GM23338 (cell line): ENCODE measurements at regions not wholly inside any gene's neighbourhood (a gene's known extent, or its start where the extent isn't known, plus 50 kb on each side); places are given as distances from the start of the nearest gene placed in this dataset.

Experiments
- ATAC-seq: fragments of 200-7000 bp; cut with Tn5 transposase; 3 replicates; pipeline ENCODE4 v1.9.1; 2020
- DNase-seq: peaks from one replicate; pipeline ENCODE4 v3.0.0-alpha.2; 2015; ENCODE audit warnings: low spot score
- H2AFZ ChIP-seq: fragments of 200-600 bp; sonication (generic); 2 replicates; pipeline ENCODE4 v1.8.0; 2016; ENCODE audit warnings: antibody characterized with exemption, mild to moderate bottlenecking, moderate library complexity
- H3F3A ChIP-seq: fragments of 200-600 bp; sonication (generic); replicated peaks from 2 replicates; pipeline ENCODE4 v1.8.0; 2017; ENCODE audit warnings: antibody characterized with exemption, mixed run types, low read depth
- H3K27ac ChIP-seq: fragments of 200-600 bp; sonication (generic); 2 replicates; pipeline ENCODE4 v1.6.1; 2016; ENCODE audit warnings: low read depth
- H3K27me3 ChIP-seq: fragments of 200-600 bp; sonication (generic); 2 replicates; pipeline ENCODE4 v1.8.0; 2016; ENCODE audit warnings: mild to moderate bottlenecking, mixed run types, moderate library complexity; ENCODE audit not compliant: insufficient read depth
- H3K36me3 ChIP-seq: fragments of 200-600 bp; sonication (generic); 2 replicates; pipeline ENCODE4 v1.8.0; 2016; ENCODE audit warnings: mild to moderate bottlenecking; ENCODE audit not compliant: insufficient read depth
- H3K4me1 ChIP-seq: fragments of 200-600 bp; sonication (generic); 2 replicates; pipeline ENCODE4 v1.8.0; 2016; ENCODE audit warnings: mild to moderate bottlenecking, moderate library complexity; ENCODE audit not compliant: insufficient read depth
- H3K4me2 ChIP-seq: fragments of 200-600 bp; sonication (generic); 2 replicates; pipeline ENCODE4 v1.7.1; 2017; ENCODE audit warnings: mixed run types
- H3K4me3 ChIP-seq: fragments of 200-600 bp; sonication (generic); 2 replicates; pipeline ENCODE4 v1.6.1; 2016; ENCODE audit warnings: mixed run types
- H3K79me2 ChIP-seq: fragments of 200-600 bp; sonication (generic); replicated peaks from 2 replicates; pipeline ENCODE4 v1.8.0; 2017; ENCODE audit warnings: mild to moderate bottlenecking; ENCODE audit not compliant: insufficient read depth
- H3K9me2 ChIP-seq: fragments of 200-600 bp; sonication (generic); 2 replicates; pipeline ENCODE4 v1.8.0; 2017; ENCODE audit not compliant: insufficient read depth
- H4K20me1 ChIP-seq: fragments of 200-600 bp; sonication (generic); replicated peaks from 2 replicates; pipeline ENCODE4 v1.8.0; 2017; ENCODE audit warnings: mild to moderate bottlenecking; ENCODE audit not compliant: insufficient read depth
- H3K27ac Mint-ChIP-seq: 2 replicates; pipeline ENCODE4 v1.8.0; 2020; ENCODE audit warnings: inconsistent platforms, mild to moderate bottlenecking, moderate library complexity, mixed read lengths
- H3K27me3 Mint-ChIP-seq: 3 replicates; pipeline ENCODE4 v1.8.0; 2022; ENCODE audit warnings: low read depth, mild to moderate bottlenecking, moderate library complexity, mixed read lengths, inconsistent platforms; ENCODE audit not compliant: insufficient read depth, poor library complexity
- H3K36me3 Mint-ChIP-seq: 3 replicates; pipeline ENCODE4 v1.8.0; 2021; ENCODE audit warnings: low read depth, mild to moderate bottlenecking, inconsistent platforms, moderate library complexity, mixed read lengths
- H3K4me1 Mint-ChIP-seq: 3 replicates; pipeline ENCODE4 v1.8.0; 2020; ENCODE audit warnings: mild to moderate bottlenecking, inconsistent platforms, mixed read lengths
- H3K4me3 Mint-ChIP-seq: 3 replicates; pipeline ENCODE4 v1.8.0; 2021; ENCODE audit warnings: moderate library complexity, mild to moderate bottlenecking, inconsistent platforms, mixed read lengths
- H3K9me3 Mint-ChIP-seq: 3 replicates; pipeline ENCODE4 v1.8.0; 2020; ENCODE audit warnings: moderate library complexity, mild to moderate bottlenecking, inconsistent platforms, mixed read lengths
- CREB1 ChIP-seq: fragments of 250-450 bp; sonication (Bioruptor Pico); IDR thresholded peaks from 2 replicates; pipeline ENCODE4 v1.5.0; 2020; ENCODE audit warnings: low read depth, mild to moderate bottlenecking, moderate library complexity
- EZH2 ChIP-seq: fragments of 200-600 bp; sonication (generic); IDR thresholded peaks from one replicate; pipeline ENCODE4 v1.8.0; 2017; ENCODE audit warnings: antibody characterized with exemption, mild to moderate bottlenecking, low read depth; ENCODE audit not compliant: unreplicated experiment
- EZH2phosphoT487 ChIP-seq: fragments of 200-600 bp; sonication (generic); IDR thresholded peaks from one replicate; pipeline ENCODE4 v1.8.1; 2018; ENCODE audit warnings: antibody characterized with exemption; ENCODE audit not compliant: unreplicated experiment
- NANOG ChIP-seq: IDR thresholded peaks from 2 replicates; pipeline ENCODE4 v1.6.1; 2016; ENCODE audit warnings: antibody characterized with exemption, borderline replicate concordance
- POLR2AphosphoS5 ChIP-seq: IDR thresholded peaks from 2 replicates; pipeline ENCODE4 v1.6.1; 2016; ENCODE audit warnings: antibody characterized with exemption, low read depth
- STAT1 ChIP-seq: IDR thresholded peaks from one replicate; pipeline ENCODE4 v1.6.1; 2016; ENCODE audit warnings: antibody characterized with exemption; ENCODE audit not compliant: unreplicated experiment
- ZNF114 ChIP-seq: fragments of 250-450 bp; sonication (Bioruptor Pico); IDR thresholded peaks from 2 replicates; pipeline ENCODE4 v1.5.0; 2020; ENCODE audit warnings: mild to moderate bottlenecking, moderate library complexity
- TF ChIP-seq, protein P1 (sequence below): IDR thresholded peaks from one replicate; pipeline ENCODE4 v1.6.1; 2018; ENCODE audit warnings: antibody characterized with exemption; ENCODE audit not compliant: unreplicated experiment
- TF ChIP-seq, protein P2 (sequence below), 2 experiments: fragments of 200-600 bp in 1 of 2; sonication (generic) in 1 of 2; conservative IDR thresholded peaks; 2 replicates each; pipeline versions ENCODE4 v1.5.1 to v1.6.1; 2016 to 2017; ENCODE audit warnings: antibody characterized with exemption in 2 of 2, low read depth in 2 of 2, mild to moderate bottlenecking in 2 of 2, moderate library complexity in 1 of 2
- TF ChIP-seq, protein P3 (sequence below): IDR thresholded peaks from 2 replicates; pipeline ENCODE4 v1.6.1; 2016; ENCODE audit warnings: antibody characterized with exemption

DNA sequence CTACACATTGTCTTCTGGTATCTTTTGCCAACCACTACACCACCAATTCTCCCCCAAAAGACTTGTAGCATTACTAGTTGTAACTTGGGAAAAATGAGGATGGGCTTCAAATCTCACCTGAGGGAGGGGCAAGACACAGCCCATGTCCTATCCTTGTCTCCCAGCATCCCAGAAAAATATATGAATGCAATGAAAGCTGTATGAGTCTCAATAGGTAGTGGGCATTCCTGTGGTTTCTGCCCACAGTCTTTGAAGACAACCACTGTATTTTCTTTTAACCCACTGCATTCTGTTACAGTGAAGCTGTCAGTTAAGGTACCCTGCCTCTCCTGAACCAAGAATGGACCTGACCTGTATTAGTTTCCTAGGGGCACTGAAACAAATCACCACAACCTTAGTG is 336.2 kb upstream of the TMPO start (continued):
- TF ChIP-seq, protein P1, sequence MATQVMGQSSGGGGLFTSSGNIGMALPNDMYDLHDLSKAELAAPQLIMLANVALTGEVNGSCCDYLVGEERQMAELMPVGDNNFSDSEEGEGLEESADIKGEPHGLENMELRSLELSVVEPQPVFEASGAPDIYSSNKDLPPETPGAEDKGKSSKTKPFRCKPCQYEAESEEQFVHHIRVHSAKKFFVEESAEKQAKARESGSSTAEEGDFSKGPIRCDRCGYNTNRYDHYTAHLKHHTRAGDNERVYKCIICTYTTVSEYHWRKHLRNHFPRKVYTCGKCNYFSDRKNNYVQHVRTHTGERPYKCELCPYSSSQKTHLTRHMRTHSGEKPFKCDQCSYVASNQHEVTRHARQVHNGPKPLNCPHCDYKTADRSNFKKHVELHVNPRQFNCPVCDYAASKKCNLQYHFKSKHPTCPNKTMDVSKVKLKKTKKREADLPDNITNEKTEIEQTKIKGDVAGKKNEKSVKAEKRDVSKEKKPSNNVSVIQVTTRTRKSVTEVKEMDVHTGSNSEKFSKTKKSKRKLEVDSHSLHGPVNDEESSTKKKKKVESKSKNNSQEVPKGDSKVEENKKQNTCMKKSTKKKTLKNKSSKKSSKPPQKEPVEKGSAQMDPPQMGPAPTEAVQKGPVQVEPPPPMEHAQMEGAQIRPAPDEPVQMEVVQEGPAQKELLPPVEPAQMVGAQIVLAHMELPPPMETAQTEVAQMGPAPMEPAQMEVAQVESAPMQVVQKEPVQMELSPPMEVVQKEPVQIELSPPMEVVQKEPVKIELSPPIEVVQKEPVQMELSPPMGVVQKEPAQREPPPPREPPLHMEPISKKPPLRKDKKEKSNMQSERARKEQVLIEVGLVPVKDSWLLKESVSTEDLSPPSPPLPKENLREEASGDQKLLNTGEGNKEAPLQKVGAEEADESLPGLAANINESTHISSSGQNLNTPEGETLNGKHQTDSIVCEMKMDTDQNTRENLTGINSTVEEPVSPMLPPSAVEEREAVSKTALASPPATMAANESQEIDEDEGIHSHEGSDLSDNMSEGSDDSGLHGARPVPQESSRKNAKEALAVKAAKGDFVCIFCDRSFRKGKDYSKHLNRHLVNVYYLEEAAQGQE: no peak
- TF ChIP-seq, protein P2, sequence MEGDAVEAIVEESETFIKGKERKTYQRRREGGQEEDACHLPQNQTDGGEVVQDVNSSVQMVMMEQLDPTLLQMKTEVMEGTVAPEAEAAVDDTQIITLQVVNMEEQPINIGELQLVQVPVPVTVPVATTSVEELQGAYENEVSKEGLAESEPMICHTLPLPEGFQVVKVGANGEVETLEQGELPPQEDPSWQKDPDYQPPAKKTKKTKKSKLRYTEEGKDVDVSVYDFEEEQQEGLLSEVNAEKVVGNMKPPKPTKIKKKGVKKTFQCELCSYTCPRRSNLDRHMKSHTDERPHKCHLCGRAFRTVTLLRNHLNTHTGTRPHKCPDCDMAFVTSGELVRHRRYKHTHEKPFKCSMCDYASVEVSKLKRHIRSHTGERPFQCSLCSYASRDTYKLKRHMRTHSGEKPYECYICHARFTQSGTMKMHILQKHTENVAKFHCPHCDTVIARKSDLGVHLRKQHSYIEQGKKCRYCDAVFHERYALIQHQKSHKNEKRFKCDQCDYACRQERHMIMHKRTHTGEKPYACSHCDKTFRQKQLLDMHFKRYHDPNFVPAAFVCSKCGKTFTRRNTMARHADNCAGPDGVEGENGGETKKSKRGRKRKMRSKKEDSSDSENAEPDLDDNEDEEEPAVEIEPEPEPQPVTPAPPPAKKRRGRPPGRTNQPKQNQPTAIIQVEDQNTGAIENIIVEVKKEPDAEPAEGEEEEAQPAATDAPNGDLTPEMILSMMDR (conservative IDR thresholded peaks at IDR 0.05; ENCODE audit: low read depth in 2 of 2): no peak
- TF ChIP-seq POLR2AphosphoS5 (no peak), STAT1 (no peak), ZNF114 (CRISPR knock-in tag) (no peak), EZH2phosphoT487 (no peak)
- TF ChIP-seq, protein P3, sequence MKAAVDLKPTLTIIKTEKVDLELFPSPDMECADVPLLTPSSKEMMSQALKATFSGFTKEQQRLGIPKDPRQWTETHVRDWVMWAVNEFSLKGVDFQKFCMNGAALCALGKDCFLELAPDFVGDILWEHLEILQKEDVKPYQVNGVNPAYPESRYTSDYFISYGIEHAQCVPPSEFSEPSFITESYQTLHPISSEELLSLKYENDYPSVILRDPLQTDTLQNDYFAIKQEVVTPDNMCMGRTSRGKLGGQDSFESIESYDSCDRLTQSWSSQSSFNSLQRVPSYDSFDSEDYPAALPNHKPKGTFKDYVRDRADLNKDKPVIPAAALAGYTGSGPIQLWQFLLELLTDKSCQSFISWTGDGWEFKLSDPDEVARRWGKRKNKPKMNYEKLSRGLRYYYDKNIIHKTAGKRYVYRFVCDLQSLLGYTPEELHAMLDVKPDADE: no peak

DNA sequence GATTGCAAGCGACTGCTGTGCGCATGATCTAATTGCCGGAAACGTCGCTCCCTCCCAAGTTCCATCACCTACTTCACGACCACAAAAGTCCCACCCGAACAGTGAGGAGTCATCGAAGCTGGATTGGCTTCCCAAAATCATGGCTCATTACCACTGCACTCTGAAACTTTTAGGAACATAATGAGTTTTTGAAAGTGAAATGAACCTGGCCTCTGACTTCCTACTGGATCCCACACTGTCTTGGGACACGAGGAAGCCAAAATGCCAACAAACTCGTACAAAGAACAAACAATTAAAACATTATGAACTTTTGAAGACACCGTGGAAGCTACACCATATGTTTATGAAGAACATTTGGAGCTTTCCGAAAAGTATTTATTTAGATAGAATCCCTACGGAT is 334.8 kb upstream of the TMPO start:
- no peaks in the 10 kb centered on the region for H3K4me1 Mint-ChIP-seq
- H3K36me3 Mint-ChIP-seq: no peaks in the 10 kb centered on the region
- no peak for TF ChIP-seq EZH2
- no peak for TF ChIP-seq POLR2AphosphoS5
- TF ChIP-seq, protein P2 (conservative IDR thresholded peaks at IDR 0.05; ENCODE audit: low read depth in 2 of 2): no peak
- no peak for TF ChIP-seq CREB1 (CRISPR knock-in tag)
- TF ChIP-seq NANOG: no peak
- TF ChIP-seq, protein P3: no peak
- TF ChIP-seq, protein P1: no peak
- no peak for TF ChIP-seq ZNF114 (CRISPR knock-in tag)
- no peak for TF ChIP-seq STAT1

More for the DNA sequence above, 334.8 kb upstream of the TMPO start:
- Histone ChIP-seq H3F3A (no peaks in the 10 kb centered on the region), H3K4me1 (no peaks in the 10 kb centered on the region), H3K27me3 (no peaks in the 10 kb centered on the region), H4K20me1 (no peaks in the 10 kb centered on the region), H3K79me2 (no peaks in the 10 kb centered on the region), H3K9me2 (no peaks in the 10 kb centered on the region), H3K4me2 (no peak overlapping the region), H3K4me3 (no peak overlapping the region), H3K36me3 (no peaks in the 10 kb centered on the region), H2AFZ (no peak overlapping the region), H3K27ac (no peak overlapping the region)
- H3K9me3 Mint-ChIP-seq: no peaks in the 10 kb centered on the region
- no peak overlapping the region for H3K27ac Mint-ChIP-seq
- ATAC-seq: no peak
- H3K4me3 Mint-ChIP-seq: no peak overlapping the region
- H3K27me3 Mint-ChIP-seq: no peaks in the 10 kb centered on the region
- no peak for DNase-seq
